ENCODE measurements at regions not wholly inside any gene's neighbourhood (a gene's known extent, or its start where the extent isn't known, plus 50 kb on each side); places are given as distances from the start of the nearest gene placed in this dataset.

DNA sequence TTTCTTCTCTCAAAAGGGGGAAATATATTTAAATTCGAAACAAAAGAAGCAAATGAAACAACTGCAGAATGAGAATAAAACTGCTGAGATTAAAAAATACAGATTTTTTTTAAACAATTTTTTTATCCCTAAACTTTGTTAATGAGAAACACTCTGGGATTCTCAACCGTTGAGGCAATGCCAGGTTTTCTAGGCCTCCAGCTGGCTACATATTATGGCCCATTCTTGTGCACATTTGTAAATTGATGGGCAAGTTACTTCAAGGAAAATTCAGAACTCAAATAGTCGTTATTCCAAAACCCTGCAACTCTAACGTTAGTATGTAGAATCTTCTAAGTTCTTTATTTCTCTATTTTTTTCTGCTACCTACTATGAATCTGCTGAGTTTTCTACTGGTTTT, 239.3 kb upstream of the WSCD1 start:
- H3K4me1 Mint-ChIP-seq = peaks cover 20% of the 10 kb centered on the region
- Histone ChIP-seq H4K20me1 (ENCODE audit: low read depth) (no peaks in the 10 kb centered on the region), H2AFZ (replicated peaks) (no peak overlapping the region), H3K4me1 (peaks cover 21% of the 10 kb centered on the region), H3K36me3 (no peaks in the 10 kb centered on the region), H3K9me3 (ENCODE audit: low read depth) (no peaks in the 10 kb centered on the region), H3K79me2 (ENCODE audit: low read depth) (no peaks in the 10 kb centered on the region), H3K4me3 (no peak overlapping the region), H3K4me2 (no peak overlapping the region), H3K9ac (no peak overlapping the region), H3K27me3 (no peaks in the 10 kb centered on the region), H3K27ac (no peak overlapping the region), H3F3A (ENCODE audit: low read depth) (peaks cover 6% of the 10 kb centered on the region)
- DNase-seq (ENCODE audit: low spot score) = no peak
- H3K9me3 Mint-ChIP-seq = peaks cover 6% of the 10 kb centered on the region
- no peak overlapping the region for H3K27ac Mint-ChIP-seq
- H3K36me3 Mint-ChIP-seq = peaks cover 2% of the 10 kb centered on the region
- H3K27me3 Mint-ChIP-seq (ENCODE audit: insufficient read depth, low read depth) = peaks cover 6% of the 10 kb centered on the region
- TF ChIP-seq, protein P1, sequence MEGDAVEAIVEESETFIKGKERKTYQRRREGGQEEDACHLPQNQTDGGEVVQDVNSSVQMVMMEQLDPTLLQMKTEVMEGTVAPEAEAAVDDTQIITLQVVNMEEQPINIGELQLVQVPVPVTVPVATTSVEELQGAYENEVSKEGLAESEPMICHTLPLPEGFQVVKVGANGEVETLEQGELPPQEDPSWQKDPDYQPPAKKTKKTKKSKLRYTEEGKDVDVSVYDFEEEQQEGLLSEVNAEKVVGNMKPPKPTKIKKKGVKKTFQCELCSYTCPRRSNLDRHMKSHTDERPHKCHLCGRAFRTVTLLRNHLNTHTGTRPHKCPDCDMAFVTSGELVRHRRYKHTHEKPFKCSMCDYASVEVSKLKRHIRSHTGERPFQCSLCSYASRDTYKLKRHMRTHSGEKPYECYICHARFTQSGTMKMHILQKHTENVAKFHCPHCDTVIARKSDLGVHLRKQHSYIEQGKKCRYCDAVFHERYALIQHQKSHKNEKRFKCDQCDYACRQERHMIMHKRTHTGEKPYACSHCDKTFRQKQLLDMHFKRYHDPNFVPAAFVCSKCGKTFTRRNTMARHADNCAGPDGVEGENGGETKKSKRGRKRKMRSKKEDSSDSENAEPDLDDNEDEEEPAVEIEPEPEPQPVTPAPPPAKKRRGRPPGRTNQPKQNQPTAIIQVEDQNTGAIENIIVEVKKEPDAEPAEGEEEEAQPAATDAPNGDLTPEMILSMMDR (IDR thresholded peaks at IDR 0.05) = no peak
- no peak overlapping the region for H3K4me3 Mint-ChIP-seq

DNA sequence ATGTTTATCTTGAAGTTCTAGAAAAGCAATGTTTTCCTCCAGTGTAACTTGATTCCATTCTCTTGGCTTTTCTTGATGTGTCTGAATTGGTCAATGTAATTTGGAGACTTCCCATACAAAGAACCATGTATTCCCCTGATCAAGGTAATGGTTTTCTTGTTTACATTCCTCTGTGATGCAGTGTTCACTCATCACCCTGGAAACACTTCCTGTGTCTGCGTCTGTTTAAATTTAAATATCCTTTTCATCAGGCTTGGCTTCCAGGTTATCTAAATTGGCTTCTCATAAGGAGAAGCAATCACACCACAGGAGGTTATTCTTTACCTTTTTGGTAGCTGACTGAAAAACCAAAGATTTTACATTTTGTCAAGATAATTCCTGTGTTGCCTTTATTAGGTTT, 237.3 kb upstream of the WSCD1 start:
- no peaks in the 10 kb centered on the region for H3K79me2 ChIP-seq (ENCODE audit: low read depth)
- Mint-ChIP-seq H3K27ac (peak overlapping the region; percentile 80), H3K9me3 (no peaks in the 10 kb centered on the region), H3K4me3 (no peak overlapping the region), H3K4me1 (peaks cover 24% of the 10 kb centered on the region), H3K27me3 (ENCODE audit: insufficient read depth, low read depth) (peaks cover 6% of the 10 kb centered on the region), H3K36me3 (no peaks in the 10 kb centered on the region)
- no peak for TF ChIP-seq EZH2phosphoT487 (IDR thresholded peaks at IDR 0.05)
- TF ChIP-seq EZH2 (IDR thresholded peaks at IDR 0.05) = no peak
- TF ChIP-seq, protein P1 (IDR thresholded peaks at IDR 0.05) = no peak
- H3K4me2 ChIP-seq = peak overlapping the region; percentile 39
- H3K9me3 ChIP-seq (ENCODE audit: low read depth) = no peaks in the 10 kb centered on the region
- H3K27ac ChIP-seq = no peak overlapping the region
- peaks cover 6% of the 10 kb centered on the region for H3F3A ChIP-seq (ENCODE audit: low read depth)
- H3K4me1 ChIP-seq = peaks cover 21% of the 10 kb centered on the region
- no peaks in the 10 kb centered on the region for H3K27me3 ChIP-seq
- H3K9ac ChIP-seq = no peak overlapping the region
- no peaks in the 10 kb centered on the region for H3K36me3 ChIP-seq
- H2AFZ ChIP-seq (replicated peaks) = peak overlapping the region; percentile 76
- peak; percentile 16 for DNase-seq (ENCODE audit: low spot score)
- no peak overlapping the region for H3K4me3 ChIP-seq
- no peaks in the 10 kb centered on the region for H4K20me1 ChIP-seq (ENCODE audit: low read depth)

DNA sequence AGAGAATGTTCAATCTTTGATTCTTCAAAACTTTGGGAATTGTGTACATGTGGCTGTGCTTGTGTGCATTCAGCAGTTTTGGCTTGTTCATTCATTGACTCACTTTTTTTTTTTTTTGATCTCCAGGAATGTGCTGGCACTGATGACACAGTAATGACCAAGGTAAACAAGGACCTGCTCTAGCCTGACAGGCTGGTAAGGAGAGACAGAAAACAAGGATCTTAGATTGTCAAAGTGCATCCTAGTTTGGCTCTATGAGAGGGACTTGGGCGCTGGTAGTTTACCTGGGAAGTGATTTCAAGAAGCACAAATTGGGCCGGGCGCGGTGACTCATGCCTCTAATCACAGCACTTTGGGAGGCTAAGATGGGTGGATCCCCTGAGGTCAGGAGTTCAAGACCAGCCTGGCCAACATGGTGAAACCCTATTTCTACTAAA, 233.1 kb upstream of the WSCD1 start:
- Histone ChIP-seq H3K27me3 (no peaks in the 10 kb centered on the region), H2AFZ (replicated peaks) (no peak overlapping the region), H3K4me1 (peaks cover 25% of the 10 kb centered on the region), H3K9ac (no peak overlapping the region), H3K4me3 (no peak overlapping the region), H3K36me3 (no peaks in the 10 kb centered on the region), H3K4me2 (no peak overlapping the region), H3K79me2 (ENCODE audit: low read depth) (no peaks in the 10 kb centered on the region), H3K27ac (no peak overlapping the region), H4K20me1 (ENCODE audit: low read depth) (no peaks in the 10 kb centered on the region), H3F3A (ENCODE audit: low read depth) (peaks cover 9% of the 10 kb centered on the region), H3K9me3 (ENCODE audit: low read depth) (no peaks in the 10 kb centered on the region)
- no peak for TF ChIP-seq EZH2 (IDR thresholded peaks at IDR 0.05)
- no peak for DNase-seq (ENCODE audit: low spot score)
- Mint-ChIP-seq H3K4me3 (no peak overlapping the region), H3K4me1 (peaks cover 42% of the 10 kb centered on the region), H3K27ac (no peak overlapping the region), H3K9me3 (peaks cover 4% of the 10 kb centered on the region), H3K36me3 (no peaks in the 10 kb centered on the region), H3K27me3 (ENCODE audit: insufficient read depth, low read depth) (peaks cover 6% of the 10 kb centered on the region)

DNA sequence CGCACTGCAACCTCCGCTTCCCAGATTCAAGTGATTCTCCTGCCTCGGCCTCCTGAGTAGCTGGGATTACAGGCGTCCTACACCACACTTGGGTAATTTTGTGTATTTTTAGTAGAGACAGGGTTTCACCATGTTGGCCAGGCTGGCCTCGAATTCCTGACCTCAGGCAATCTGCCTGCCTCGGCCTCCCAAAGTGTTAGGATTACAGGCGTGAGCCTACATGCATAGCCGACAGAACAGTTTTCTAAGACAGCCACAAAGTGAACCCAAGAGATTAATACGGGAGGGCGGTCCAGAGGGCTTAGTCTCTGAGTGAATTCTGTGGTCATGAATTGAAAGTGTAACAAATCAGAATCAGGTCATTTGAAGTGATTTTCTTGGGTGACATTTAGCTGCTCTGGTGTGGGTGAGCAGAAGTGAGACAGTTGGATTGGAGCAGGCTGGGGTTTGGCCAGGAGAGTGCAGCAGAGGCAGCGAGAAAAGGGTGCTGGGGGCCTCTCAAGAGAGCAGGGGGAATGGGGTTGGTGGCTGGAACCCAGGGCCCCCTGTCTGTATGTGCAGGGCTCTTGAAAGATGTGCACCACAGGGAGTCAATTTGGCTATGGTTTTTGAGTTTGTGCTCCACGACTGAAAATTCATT, 231.4 kb upstream of the WSCD1 start:
- Mint-ChIP-seq H3K4me1 (peaks cover 32% of the 10 kb centered on the region), H3K27me3 (ENCODE audit: insufficient read depth, low read depth) (peaks cover 10% of the 10 kb centered on the region), H3K9me3 (peaks cover 4% of the 10 kb centered on the region), H3K4me3 (peak overlapping the region; percentile 52), H3K27ac (peak overlapping the region; percentile 85), H3K36me3 (no peaks in the 10 kb centered on the region)
- peak; percentile 39 for DNase-seq (ENCODE audit: low spot score)
- Histone ChIP-seq H3F3A (ENCODE audit: low read depth) (peaks cover 8% of the 10 kb centered on the region), H3K9me3 (ENCODE audit: low read depth) (no peaks in the 10 kb centered on the region), H3K36me3 (no peaks in the 10 kb centered on the region), H3K27ac (no peak overlapping the region), H4K20me1 (ENCODE audit: low read depth) (no peaks in the 10 kb centered on the region), H3K27me3 (no peaks in the 10 kb centered on the region), H3K4me3 (no peak overlapping the region), H2AFZ (replicated peaks) (peak overlapping the region; percentile 57), H3K4me2 (no peak overlapping the region), H3K9ac (no peak overlapping the region), H3K4me1 (peaks cover 12% of the 10 kb centered on the region), H3K79me2 (ENCODE audit: low read depth) (no peaks in the 10 kb centered on the region)
- TF ChIP-seq, protein P1 (IDR thresholded peaks at IDR 0.05) = peak; percentile 38
- TF ChIP-seq EZH2 (IDR thresholded peaks at IDR 0.05) = no peak
